ENCODE measurements at regions not wholly inside any gene's neighbourhood (a gene's known extent, or its start where the extent isn't known, plus 50 kb on each side); places are given as distances from the start of the nearest gene placed in this dataset.
"Not testable (repeated sequence)": the region's sequence is repeated elsewhere in the genome, so short reads cannot be mapped to it uniquely, and the experiment has no call there.

DNA sequence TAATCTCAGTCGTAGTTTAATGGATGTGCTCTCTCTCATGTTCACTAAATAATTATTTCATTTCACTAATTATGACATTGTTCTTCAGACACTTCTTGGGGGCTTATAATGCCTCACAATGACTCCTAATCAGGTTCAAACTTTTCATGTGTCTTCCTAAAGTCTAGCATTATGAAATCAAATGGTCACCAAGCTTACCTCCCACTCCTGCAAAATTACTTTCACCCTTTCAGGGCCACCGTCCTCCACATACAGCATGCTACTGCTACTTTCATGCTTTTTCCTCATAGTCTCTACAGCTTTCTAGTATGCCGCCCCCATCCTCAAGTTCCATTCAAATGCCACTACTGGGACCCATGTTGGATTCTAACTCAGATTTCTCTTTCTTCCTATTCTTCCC lies 59.8 kb upstream of the C1orf53 start:
- no peak for DNase-seq (ENCODE audit: low read depth)
- Mint-ChIP-seq H3K4me1 (ENCODE audit: low read depth, unreplicated experiment) (peaks cover 5% of the 10 kb centered on the region), H3K4me3 (ENCODE audit: unreplicated experiment) (no peak overlapping the region), H3K27me3 (ENCODE audit: low read depth, unreplicated experiment) (no peaks in the 10 kb centered on the region), H3K36me3 (ENCODE audit: low read depth, unreplicated experiment) (no peaks in the 10 kb centered on the region), H3K9me3 (ENCODE audit: unreplicated experiment) (no peaks in the 10 kb centered on the region), H3K27ac (ENCODE audit: unreplicated experiment) (no peak overlapping the region)
- H3K4me3 ChIP-seq (ENCODE audit: insufficient read depth, low read depth, low read length), result no peak overlapping the region
- no peak overlapping the region for H3K4me2 ChIP-seq (ENCODE audit: low read length)
- no peaks in the 10 kb centered on the region for H3K4me1 ChIP-seq (ENCODE audit: insufficient read depth, low read length)
- H3K79me2 ChIP-seq (ENCODE audit: insufficient read depth, low read length), result no peaks in the 10 kb centered on the region
- H3K36me3 ChIP-seq (ENCODE audit: insufficient read depth, low read length), result no peaks in the 10 kb centered on the region
- no peak overlapping the region for H3K27ac ChIP-seq (ENCODE audit: low read depth, low read length)
- H3K9me3 ChIP-seq (ENCODE audit: insufficient read depth, low read depth, low read length), result no peaks in the 10 kb centered on the region
- FAIRE-seq, result no peak
- H3K9ac ChIP-seq (ENCODE audit: low read length), result no peak overlapping the region
- H4K20me1 ChIP-seq (ENCODE audit: insufficient read depth, low read length), result no peaks in the 10 kb centered on the region
- no peaks in the 10 kb centered on the region for H3K27me3 ChIP-seq (ENCODE audit: insufficient read depth, low read length)
- no peak overlapping the region for H2AFZ ChIP-seq (ENCODE audit: low read depth, low read length)
- TF ChIP-seq, protein P1, sequence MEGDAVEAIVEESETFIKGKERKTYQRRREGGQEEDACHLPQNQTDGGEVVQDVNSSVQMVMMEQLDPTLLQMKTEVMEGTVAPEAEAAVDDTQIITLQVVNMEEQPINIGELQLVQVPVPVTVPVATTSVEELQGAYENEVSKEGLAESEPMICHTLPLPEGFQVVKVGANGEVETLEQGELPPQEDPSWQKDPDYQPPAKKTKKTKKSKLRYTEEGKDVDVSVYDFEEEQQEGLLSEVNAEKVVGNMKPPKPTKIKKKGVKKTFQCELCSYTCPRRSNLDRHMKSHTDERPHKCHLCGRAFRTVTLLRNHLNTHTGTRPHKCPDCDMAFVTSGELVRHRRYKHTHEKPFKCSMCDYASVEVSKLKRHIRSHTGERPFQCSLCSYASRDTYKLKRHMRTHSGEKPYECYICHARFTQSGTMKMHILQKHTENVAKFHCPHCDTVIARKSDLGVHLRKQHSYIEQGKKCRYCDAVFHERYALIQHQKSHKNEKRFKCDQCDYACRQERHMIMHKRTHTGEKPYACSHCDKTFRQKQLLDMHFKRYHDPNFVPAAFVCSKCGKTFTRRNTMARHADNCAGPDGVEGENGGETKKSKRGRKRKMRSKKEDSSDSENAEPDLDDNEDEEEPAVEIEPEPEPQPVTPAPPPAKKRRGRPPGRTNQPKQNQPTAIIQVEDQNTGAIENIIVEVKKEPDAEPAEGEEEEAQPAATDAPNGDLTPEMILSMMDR (IDR thresholded peaks at IDR 0.05; ENCODE audit: insufficient read depth, low read depth, low read length), result no peak
- no peak for TF ChIP-seq EZH2 (IDR thresholded peaks at IDR 0.05; ENCODE audit: insufficient read depth, low read length)

- no peaks in the 10 kb centered on the region for H3K27me3 ChIP-seq (ENCODE audit: insufficient read depth, low read length)
- no peaks in the 10 kb centered on the region for H4K20me1 ChIP-seq (ENCODE audit: insufficient read depth, low read length)
- H3K36me3 Mint-ChIP-seq (ENCODE audit: low read depth, unreplicated experiment), result no peaks in the 10 kb centered on the region
- no peaks in the 10 kb centered on the region for H3K9me3 Mint-ChIP-seq (ENCODE audit: unreplicated experiment)
- H3K4me1 ChIP-seq (ENCODE audit: insufficient read depth, low read length), result no peaks in the 10 kb centered on the region
- no peak overlapping the region for H3K4me3 ChIP-seq (ENCODE audit: insufficient read depth, low read depth, low read length)
- DNase-seq (ENCODE audit: low read depth) (no peak), FAIRE-seq (peak; percentile 55)
- no peak overlapping the region for H3K4me3 Mint-ChIP-seq (ENCODE audit: unreplicated experiment)
- H2AFZ ChIP-seq (ENCODE audit: low read depth, low read length), result peak overlapping the region; percentile 21
- H3K27me3 Mint-ChIP-seq (ENCODE audit: low read depth, unreplicated experiment), result no peaks in the 10 kb centered on the region
- H3K36me3 ChIP-seq (ENCODE audit: insufficient read depth, low read length), result no peaks in the 10 kb centered on the region
- peaks cover 5% of the 10 kb centered on the region for H3K4me1 Mint-ChIP-seq (ENCODE audit: low read depth, unreplicated experiment)
- TF ChIP-seq EZH2 (IDR thresholded peaks at IDR 0.05; ENCODE audit: insufficient read depth, low read length), result no peak
- TF ChIP-seq, protein P1 (IDR thresholded peaks at IDR 0.05; ENCODE audit: insufficient read depth, low read depth, low read length), result no peak
- no peak overlapping the region for H3K27ac ChIP-seq (ENCODE audit: low read depth, low read length)
- no peak overlapping the region for H3K9ac ChIP-seq (ENCODE audit: low read length)
- H3K9me3 ChIP-seq (ENCODE audit: insufficient read depth, low read depth, low read length), result no peaks in the 10 kb centered on the region
- H3K27ac Mint-ChIP-seq (ENCODE audit: unreplicated experiment), result no peak overlapping the region
- H3K79me2 ChIP-seq (ENCODE audit: insufficient read depth, low read length), result no peaks in the 10 kb centered on the region
- no peak overlapping the region for H3K4me2 ChIP-seq (ENCODE audit: low read length)
Observed at GRCh38 chr1:197841883-197842553, 60.4 kb upstream of the C1orf53 start.

DNA sequence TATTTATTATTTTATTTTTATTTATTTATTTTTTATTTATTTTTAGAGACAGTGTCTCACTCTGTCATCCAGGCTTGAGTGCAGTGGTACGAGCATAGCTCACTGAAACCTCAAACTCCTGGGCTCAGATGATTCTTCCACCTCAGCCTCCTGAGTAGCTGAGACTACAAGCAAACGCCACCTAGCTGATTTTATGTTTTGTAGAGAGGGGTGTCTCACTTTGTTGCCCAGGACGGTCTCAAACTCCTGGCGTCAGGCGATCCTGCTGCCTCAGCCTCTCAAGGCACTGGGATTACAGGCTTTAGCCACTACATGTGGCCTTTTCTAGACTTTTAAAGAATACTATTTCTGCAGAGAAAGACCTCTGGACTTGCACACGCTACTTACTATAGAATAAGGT lies 61.3 kb upstream of the C1orf53 start:
- H3K4me3 Mint-ChIP-seq (ENCODE audit: unreplicated experiment), result no peak overlapping the region
- Histone ChIP-seq H3K27me3 (ENCODE audit: insufficient read depth, low read length) (no peaks in the 10 kb centered on the region), H3K4me3 (ENCODE audit: insufficient read depth, low read depth, low read length) (no peak overlapping the region), H3K27ac (ENCODE audit: low read depth, low read length) (no peak overlapping the region), H3K9me3 (ENCODE audit: insufficient read depth, low read depth, low read length) (no peaks in the 10 kb centered on the region), H3K36me3 (ENCODE audit: insufficient read depth, low read length) (no peaks in the 10 kb centered on the region), H3K4me2 (ENCODE audit: low read length) (no peak overlapping the region), H3K79me2 (ENCODE audit: insufficient read depth, low read length) (no peaks in the 10 kb centered on the region), H3K4me1 (ENCODE audit: insufficient read depth, low read length) (no peaks in the 10 kb centered on the region), H4K20me1 (ENCODE audit: insufficient read depth, low read length) (no peaks in the 10 kb centered on the region), H3K9ac (ENCODE audit: low read length) (no peak overlapping the region), H2AFZ (ENCODE audit: low read depth, low read length) (no peak overlapping the region)
- FAIRE-seq (no peak), DNase-seq (ENCODE audit: low read depth) (no peak)
- no peaks in the 10 kb centered on the region for H3K36me3 Mint-ChIP-seq (ENCODE audit: low read depth, unreplicated experiment)
- H3K27ac Mint-ChIP-seq (ENCODE audit: unreplicated experiment), result no peak overlapping the region
- H3K27me3 Mint-ChIP-seq (ENCODE audit: low read depth, unreplicated experiment), result no peaks in the 10 kb centered on the region
- TF ChIP-seq, protein P1 (IDR thresholded peaks at IDR 0.05; ENCODE audit: insufficient read depth, low read depth, low read length), result no peak
- no peak for TF ChIP-seq EZH2 (IDR thresholded peaks at IDR 0.05; ENCODE audit: insufficient read depth, low read length)
- H3K4me1 Mint-ChIP-seq (ENCODE audit: low read depth, unreplicated experiment), result peaks cover 5% of the 10 kb centered on the region
- no peaks in the 10 kb centered on the region for H3K9me3 Mint-ChIP-seq (ENCODE audit: unreplicated experiment)

DNA sequence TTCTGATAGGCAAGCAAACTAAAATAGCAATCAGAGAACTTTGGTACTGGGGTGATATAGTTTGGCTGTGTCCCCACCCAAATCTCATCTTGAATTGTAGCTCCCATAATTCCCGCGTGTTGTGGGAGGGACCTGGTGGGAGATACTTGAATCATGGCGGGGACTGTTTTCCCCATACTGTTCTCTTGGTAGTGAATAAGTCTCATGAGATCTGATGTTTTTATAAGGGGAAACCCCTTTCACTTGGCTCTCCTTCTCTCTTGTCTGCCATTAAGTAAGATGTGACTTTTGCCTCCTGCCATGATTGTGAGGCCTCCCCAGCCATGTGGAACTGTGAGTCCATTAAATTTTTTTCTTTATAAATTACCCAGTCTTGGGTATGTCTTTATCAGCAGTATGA lies 62.6 kb upstream of the C1orf53 start:
- H3K27me3 ChIP-seq (ENCODE audit: insufficient read depth, low read length); H3K36me3 ChIP-seq (ENCODE audit: insufficient read depth, low read length); H3K27ac ChIP-seq (ENCODE audit: low read depth, low read length); H3K36me3 Mint-ChIP-seq (ENCODE audit: low read depth, unreplicated experiment); H3K4me1 Mint-ChIP-seq (ENCODE audit: low read depth, unreplicated experiment); H3K9ac ChIP-seq (ENCODE audit: low read length); H3K4me2 ChIP-seq (ENCODE audit: low read length); H3K27me3 Mint-ChIP-seq (ENCODE audit: low read depth, unreplicated experiment); H3K79me2 ChIP-seq (ENCODE audit: insufficient read depth, low read length); H4K20me1 ChIP-seq (ENCODE audit: insufficient read depth, low read length); H2AFZ ChIP-seq (ENCODE audit: low read depth, low read length); H3K4me3 ChIP-seq (ENCODE audit: insufficient read depth, low read depth, low read length); DNase-seq (ENCODE audit: low read depth); H3K9me3 Mint-ChIP-seq (ENCODE audit: unreplicated experiment); H3K4me3 Mint-ChIP-seq (ENCODE audit: unreplicated experiment); H3K9me3 ChIP-seq (ENCODE audit: insufficient read depth, low read depth, low read length); FAIRE-seq; H3K27ac Mint-ChIP-seq (ENCODE audit: unreplicated experiment); H3K4me1 ChIP-seq (ENCODE audit: insufficient read depth, low read length): not testable (repeated sequence)
